ENCODE measurements at regions not wholly inside any gene's neighbourhood (a gene's known extent, or its start where the extent isn't known, plus 50 kb on each side); places are given as distances from the start of the nearest gene placed in this dataset.

DNA sequence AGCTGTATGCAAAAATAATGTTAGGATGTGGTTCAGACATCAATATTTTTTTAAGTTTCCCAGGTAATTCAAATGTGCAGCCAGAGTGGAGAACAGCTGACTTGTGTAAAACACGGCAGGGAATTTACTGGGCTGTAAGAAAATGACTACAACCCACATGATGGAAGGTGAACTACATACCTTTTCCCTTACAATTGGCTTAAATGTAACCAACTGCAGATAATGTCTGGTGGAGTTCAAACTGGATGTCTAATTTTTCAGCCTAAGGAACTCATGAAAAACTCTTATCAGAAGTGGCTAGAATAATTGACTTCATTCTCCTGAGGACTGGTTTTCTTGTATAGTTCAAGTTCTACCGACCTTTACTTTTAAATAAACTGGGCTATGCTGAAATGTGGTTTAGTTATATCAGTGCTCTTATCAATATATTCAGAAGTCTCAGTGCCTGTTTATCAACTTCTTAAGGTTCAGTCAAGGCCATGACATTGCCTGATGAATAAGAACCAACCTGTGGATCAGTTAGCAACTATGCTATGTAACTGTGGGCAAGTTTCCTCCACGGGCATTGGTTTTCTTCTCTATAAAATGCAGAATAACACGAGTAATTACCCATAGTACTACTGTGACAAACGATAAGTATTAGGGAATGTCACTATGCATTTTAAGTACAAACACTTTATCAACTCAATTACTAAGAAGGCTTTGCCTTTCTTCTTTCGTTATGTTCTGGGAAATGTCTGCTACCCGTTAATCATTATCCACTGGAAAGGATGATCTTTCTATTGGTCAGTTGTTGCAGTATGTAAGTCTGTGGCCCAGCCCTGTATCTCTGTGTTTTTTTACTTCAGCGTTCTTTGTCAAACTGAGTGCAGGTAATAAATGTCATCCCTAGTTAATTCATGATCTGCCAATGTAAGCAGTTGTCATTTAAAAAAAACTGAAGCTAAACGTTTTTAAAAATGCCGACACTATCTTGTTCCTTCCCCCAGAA, 181.6 kb downstream of the PCDH7 start:
- Histone ChIP-seq H3K4me1 (ENCODE audit: insufficient read depth, low read length) (peaks cover 2% of the 10 kb centered on the region; the same call in 1 of the 2 replicates), H4K5ac (ENCODE audit: insufficient read length, low read depth, low read length) (no peak overlapping the region), H3T11ph (ENCODE audit: low read length) (no peak overlapping the region), H3K79me1 (ENCODE audit: insufficient read depth, low read depth, low read length, poor library complexity, severe bottlenecking) (no peaks in the 10 kb centered on the region), H3K23me2 (ENCODE audit: insufficient read length, low read depth, low read length, poor library complexity, severe bottlenecking) (no peaks in the 10 kb centered on the region), H2AK5ac (ENCODE audit: insufficient read length, low read length) (no peak overlapping the region), H2BK15ac (ENCODE audit: low read depth, low read length) (no peak overlapping the region), H2BK12ac (ENCODE audit: insufficient read length, low read depth, low read length) (no peak overlapping the region), H4K20me1 (ENCODE audit: control insufficient read depth, insufficient read depth, insufficient read length) (no peaks in the 10 kb centered on the region), H2BK120ac (ENCODE audit: low read depth, low read length, poor library complexity, severe bottlenecking) (no peak overlapping the region), H3K9me3 (ENCODE audit: control insufficient read depth, low read depth, low read length) (no peaks in the 10 kb centered on the region), H3K18ac (ENCODE audit: insufficient read length, low read depth, low read length) (no peak overlapping the region), H3K9ac (ENCODE audit: extremely low read depth, insufficient read length, low read length) (no peak overlapping the region), H3K27me3 (ENCODE audit: insufficient read depth, low read length) (no peaks in the 10 kb centered on the region), H3K14ac (ENCODE audit: insufficient read depth, low read length) (no peak overlapping the region), H3K79me2 (ENCODE audit: insufficient read depth, low read length) (no peaks in the 10 kb centered on the region), H3K27ac (ENCODE audit: insufficient read length, low read depth, low read length) (no peak overlapping the region), H2AFZ (ENCODE audit: low read length) (no peak overlapping the region), H2BK5ac (ENCODE audit: insufficient read length, low read length) (no peak overlapping the region), H4K8ac (replicated peaks; ENCODE audit: insufficient read length, low read depth, low read length) (no peak overlapping the region), H3K23ac (ENCODE audit: insufficient read length, low read depth, low read length) (no peak overlapping the region), H4K91ac (ENCODE audit: insufficient read length, low read depth, low read length) (no peak overlapping the region), H3K4me2 (ENCODE audit: insufficient read depth, insufficient read length, low read length) (no peak overlapping the region), H3K4ac (ENCODE audit: low read depth, low read length) (no peak overlapping the region), H3K56ac (ENCODE audit: insufficient read length, low read depth, low read length) (no peak overlapping the region), H2BK20ac (ENCODE audit: low read depth, low read length, poor library complexity, severe bottlenecking) (no peak overlapping the region)
- no peak for DNase-seq
- H3K27me3 Mint-ChIP-seq (ENCODE audit: low read depth) = no peaks in the 10 kb centered on the region
- peaks cover 8 to 9% of the 10 kb centered on the region in 2 experiments; a peak in 4 of 5 replicates for H3K9me3 Mint-ChIP-seq
- H3K36me3 Mint-ChIP-seq (ENCODE audit: insufficient read depth in 1 of 3, low read depth in 3 of 3) = peaks cover 6 to 28% (median 6%) of the 10 kb centered on the region in 3 experiments; a peak in 5 of 7 replicates
- H3K4me1 Mint-ChIP-seq = peaks cover 39 to 47% of the 10 kb centered on the region in 2 experiments
- H3K4me3 Mint-ChIP-seq = no peak overlapping the region
- TF ChIP-seq, protein P1, sequence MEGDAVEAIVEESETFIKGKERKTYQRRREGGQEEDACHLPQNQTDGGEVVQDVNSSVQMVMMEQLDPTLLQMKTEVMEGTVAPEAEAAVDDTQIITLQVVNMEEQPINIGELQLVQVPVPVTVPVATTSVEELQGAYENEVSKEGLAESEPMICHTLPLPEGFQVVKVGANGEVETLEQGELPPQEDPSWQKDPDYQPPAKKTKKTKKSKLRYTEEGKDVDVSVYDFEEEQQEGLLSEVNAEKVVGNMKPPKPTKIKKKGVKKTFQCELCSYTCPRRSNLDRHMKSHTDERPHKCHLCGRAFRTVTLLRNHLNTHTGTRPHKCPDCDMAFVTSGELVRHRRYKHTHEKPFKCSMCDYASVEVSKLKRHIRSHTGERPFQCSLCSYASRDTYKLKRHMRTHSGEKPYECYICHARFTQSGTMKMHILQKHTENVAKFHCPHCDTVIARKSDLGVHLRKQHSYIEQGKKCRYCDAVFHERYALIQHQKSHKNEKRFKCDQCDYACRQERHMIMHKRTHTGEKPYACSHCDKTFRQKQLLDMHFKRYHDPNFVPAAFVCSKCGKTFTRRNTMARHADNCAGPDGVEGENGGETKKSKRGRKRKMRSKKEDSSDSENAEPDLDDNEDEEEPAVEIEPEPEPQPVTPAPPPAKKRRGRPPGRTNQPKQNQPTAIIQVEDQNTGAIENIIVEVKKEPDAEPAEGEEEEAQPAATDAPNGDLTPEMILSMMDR (conservative IDR thresholded peaks at IDR 0.05) = no peak
- H3K27ac Mint-ChIP-seq = no peak overlapping the region; a peak in 1 of 7 replicates
- no CpG with 5 or more reads among the region's 10 CpGs for WGBS (ENCODE audit: extremely low coverage, insufficient read length, low lambda C conversion rate)

Measured in H9 (cell line).